ENCODE measurements at regions not wholly inside any gene's neighbourhood (a gene's known extent, or its start where the extent isn't known, plus 50 kb on each side); places are given as distances from the start of the nearest gene placed in this dataset.

GRCh38 chr1:78231894-78232293, 186.1 kb downstream of the GIPC2 start:
- TF ChIP-seq EZH2 (IDR thresholded peaks at IDR 0.05; ENCODE audit: low read depth) = no peak
- TF ChIP-seq CTCF (conservative IDR thresholded peaks at IDR 0.05) = no peak

All from PC-9 (cell line).